ENCODE measurements at regions not wholly inside any gene's neighbourhood (a gene's known extent, or its start where the extent isn't known, plus 50 kb on each side); places are given as distances from the start of the nearest gene placed in this dataset.

DNA sequence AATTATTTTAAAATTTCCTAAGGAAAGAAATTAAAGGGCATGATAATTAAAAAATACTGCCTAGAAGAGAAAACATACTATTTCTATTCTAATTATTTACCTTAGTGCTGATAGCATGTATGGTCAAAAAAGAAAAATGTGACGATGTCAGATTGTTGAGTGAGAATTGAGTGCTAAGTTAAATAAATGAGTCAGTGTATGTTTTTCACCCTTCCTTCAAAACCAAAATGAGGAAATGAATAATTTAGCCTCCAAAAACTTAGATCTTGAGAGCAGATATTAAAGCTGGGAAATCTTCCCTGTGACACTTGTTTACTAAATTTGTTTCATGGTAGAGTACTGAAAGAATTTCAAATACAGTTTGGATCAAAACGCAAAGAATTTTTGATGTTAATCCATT is 58.6 kb upstream of the NYAP2 start:
- no peak overlapping the region for H3K27ac ChIP-seq
- TF ChIP-seq, protein P1, sequence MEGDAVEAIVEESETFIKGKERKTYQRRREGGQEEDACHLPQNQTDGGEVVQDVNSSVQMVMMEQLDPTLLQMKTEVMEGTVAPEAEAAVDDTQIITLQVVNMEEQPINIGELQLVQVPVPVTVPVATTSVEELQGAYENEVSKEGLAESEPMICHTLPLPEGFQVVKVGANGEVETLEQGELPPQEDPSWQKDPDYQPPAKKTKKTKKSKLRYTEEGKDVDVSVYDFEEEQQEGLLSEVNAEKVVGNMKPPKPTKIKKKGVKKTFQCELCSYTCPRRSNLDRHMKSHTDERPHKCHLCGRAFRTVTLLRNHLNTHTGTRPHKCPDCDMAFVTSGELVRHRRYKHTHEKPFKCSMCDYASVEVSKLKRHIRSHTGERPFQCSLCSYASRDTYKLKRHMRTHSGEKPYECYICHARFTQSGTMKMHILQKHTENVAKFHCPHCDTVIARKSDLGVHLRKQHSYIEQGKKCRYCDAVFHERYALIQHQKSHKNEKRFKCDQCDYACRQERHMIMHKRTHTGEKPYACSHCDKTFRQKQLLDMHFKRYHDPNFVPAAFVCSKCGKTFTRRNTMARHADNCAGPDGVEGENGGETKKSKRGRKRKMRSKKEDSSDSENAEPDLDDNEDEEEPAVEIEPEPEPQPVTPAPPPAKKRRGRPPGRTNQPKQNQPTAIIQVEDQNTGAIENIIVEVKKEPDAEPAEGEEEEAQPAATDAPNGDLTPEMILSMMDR (IDR thresholded peaks at IDR 0.05), result no peak
- H3K4me1 ChIP-seq, result no peaks in the 10 kb centered on the region
- no peaks in the 10 kb centered on the region for H3K36me3 ChIP-seq
- no peaks in the 10 kb centered on the region for H3K27me3 ChIP-seq
- 72 to 85% methylated on average over 2 of the region's 2 CpGs for WGBS, 2 donors
- no peak for ATAC-seq
- no peak for DNase-seq
- H3K9me3 ChIP-seq, result peaks cover 0 to 3% (median 0%) of the 10 kb centered on the region in 11 donors
- intact Hi-C loops (cut with DNase I), result no loop called here
- no peak overlapping the region for H3K4me3 ChIP-seq

- H3K36me3 ChIP-seq, result no peaks in the 10 kb centered on the region
- TF ChIP-seq, protein P1 (IDR thresholded peaks at IDR 0.05), result no peak
- 5% methylated on average over 1 of the region's 1 CpG for WGBS, 2 donors
Observed at GRCh38 chr2:225337183-225337582, 62.3 kb upstream of the NYAP2 start.

GRCh38 chr2:225334514-225334913 is 65.0 kb upstream of the NYAP2 start:
- H3K27ac ChIP-seq, result no peak overlapping the region
- no peak for ATAC-seq
- H3K27me3 ChIP-seq, result no peaks in the 10 kb centered on the region
- H3K4me3 ChIP-seq, result no peak overlapping the region
- H3K36me3 ChIP-seq, result no peaks in the 10 kb centered on the region
- TF ChIP-seq, protein P1 (IDR thresholded peaks at IDR 0.05), result no peak
- no peaks in the 10 kb centered on the region for H3K4me1 ChIP-seq
- peaks cover 0 to 3% (median 0%) of the 10 kb centered on the region in 11 donors for H3K9me3 ChIP-seq
- no peak for DNase-seq
- intact Hi-C loops (cut with DNase I), result no loop called here
- 73 to 78% methylated on average over 4 of the region's 4 CpGs for WGBS, 2 donors

More at GRCh38 chr2:225337183-225337582, 62.3 kb upstream of the NYAP2 start:
- ATAC-seq, result no peak
- Histone ChIP-seq H3K27ac (no peak overlapping the region), H3K27me3 (no peaks in the 10 kb centered on the region), H3K9me3 (peaks cover 0 to 3% (median 0%) of the 10 kb centered on the region in 11 donors), H3K4me3 (no peak overlapping the region), H3K4me1 (no peaks in the 10 kb centered on the region)
- no peak for DNase-seq
- intact Hi-C loops (cut with DNase I), result no loop called here

DNA sequence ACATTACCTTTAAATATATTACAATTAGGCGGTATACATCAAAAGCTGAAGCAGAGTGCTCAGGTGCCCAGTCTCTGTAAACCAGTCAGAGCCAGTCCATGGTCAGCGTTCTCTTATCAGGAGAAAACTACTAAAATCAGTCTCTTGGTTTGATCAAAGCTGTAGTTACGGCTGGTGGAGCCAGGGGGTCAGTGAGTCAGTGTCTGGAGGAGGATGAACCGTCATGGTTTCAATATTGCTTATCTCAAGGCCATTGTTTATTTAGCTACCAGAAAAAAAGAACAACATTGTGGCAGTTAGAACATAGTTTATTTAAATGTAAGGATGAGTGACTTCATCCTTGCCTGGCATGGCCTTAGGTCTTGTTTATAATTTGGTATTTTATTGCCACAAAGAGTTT is 71.3 kb upstream of the NYAP2 start:
- Histone ChIP-seq H3K4me3 (no peak overlapping the region), H3K27me3 (no peaks in the 10 kb centered on the region), H3K27ac (no peak overlapping the region), H3K4me1 (no peaks in the 10 kb centered on the region), H3K9me3 (peaks cover 0 to 6% (median 0%) of the 10 kb centered on the region in 11 donors), H3K36me3 (no peaks in the 10 kb centered on the region)
- ATAC-seq, result no peak
- intact Hi-C loops (cut with DNase I), result no loop called here
- TF ChIP-seq, protein P1 (IDR thresholded peaks at IDR 0.05), result no peak
- DNase-seq, result no peak
- 31 to 37% methylated on average over 4 of the region's 4 CpGs for WGBS, 2 donors
